ENCODE measurements at regions not wholly inside any gene's neighbourhood (a gene's known extent, or its start where the extent isn't known, plus 50 kb on each side); places are given as distances from the start of the nearest gene placed in this dataset.

DNA sequence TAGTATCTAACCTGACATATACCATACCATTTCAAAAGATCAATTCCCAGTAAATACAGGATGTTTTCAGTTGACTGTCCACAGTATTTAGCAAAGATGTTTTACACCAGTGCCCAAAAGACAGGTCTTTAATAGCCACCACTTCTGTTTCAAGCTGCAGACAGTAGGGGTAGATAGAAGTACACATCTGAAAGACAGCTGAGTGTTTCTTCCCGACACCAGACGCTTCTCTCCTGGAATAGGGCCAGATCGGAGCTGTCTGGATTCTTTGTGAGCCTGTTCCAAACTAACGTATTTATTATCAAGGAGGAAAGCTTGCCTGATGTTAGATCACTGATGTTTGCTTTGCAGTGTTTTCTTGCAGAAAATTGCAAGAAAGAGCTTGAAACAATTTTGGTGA is 136.1 kb upstream of the RBMS3 start:
- TF ChIP-seq, protein P1, sequence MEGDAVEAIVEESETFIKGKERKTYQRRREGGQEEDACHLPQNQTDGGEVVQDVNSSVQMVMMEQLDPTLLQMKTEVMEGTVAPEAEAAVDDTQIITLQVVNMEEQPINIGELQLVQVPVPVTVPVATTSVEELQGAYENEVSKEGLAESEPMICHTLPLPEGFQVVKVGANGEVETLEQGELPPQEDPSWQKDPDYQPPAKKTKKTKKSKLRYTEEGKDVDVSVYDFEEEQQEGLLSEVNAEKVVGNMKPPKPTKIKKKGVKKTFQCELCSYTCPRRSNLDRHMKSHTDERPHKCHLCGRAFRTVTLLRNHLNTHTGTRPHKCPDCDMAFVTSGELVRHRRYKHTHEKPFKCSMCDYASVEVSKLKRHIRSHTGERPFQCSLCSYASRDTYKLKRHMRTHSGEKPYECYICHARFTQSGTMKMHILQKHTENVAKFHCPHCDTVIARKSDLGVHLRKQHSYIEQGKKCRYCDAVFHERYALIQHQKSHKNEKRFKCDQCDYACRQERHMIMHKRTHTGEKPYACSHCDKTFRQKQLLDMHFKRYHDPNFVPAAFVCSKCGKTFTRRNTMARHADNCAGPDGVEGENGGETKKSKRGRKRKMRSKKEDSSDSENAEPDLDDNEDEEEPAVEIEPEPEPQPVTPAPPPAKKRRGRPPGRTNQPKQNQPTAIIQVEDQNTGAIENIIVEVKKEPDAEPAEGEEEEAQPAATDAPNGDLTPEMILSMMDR (conservative IDR thresholded peaks at IDR 0.05; ENCODE audit: low read depth, low read length): peak; percentile 48
- DNase-seq (ENCODE audit: low read depth): peak; percentile 15

DNA sequence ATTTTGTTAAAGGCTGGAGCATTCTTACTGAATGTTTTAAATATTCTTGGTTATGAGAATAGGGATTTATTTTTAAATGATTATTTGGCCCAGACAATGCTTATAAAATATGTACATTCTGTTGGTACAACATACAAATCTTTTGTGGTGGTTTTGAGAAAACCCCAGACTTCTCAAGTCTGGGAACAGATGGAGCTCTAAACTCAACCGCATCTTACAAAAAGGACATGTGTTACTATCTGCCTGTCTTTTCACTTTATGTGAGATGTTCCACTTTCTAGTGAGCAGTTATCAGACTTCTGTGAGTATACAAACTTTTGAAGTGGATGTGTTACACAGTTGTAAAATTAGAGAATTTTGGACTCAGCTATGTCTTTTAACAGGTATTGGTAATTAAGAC is 135.5 kb upstream of the RBMS3 start:
- TF ChIP-seq, protein P1 (conservative IDR thresholded peaks at IDR 0.05; ENCODE audit: low read depth, low read length): no peak
- no peak overlapping the region for H3K4me3 ChIP-seq (ENCODE audit: low read depth, low read length)
- no peak for DNase-seq (ENCODE audit: low read depth)

More for the DNA sequence above, 136.1 kb upstream of the RBMS3 start:
- no peak overlapping the region for H3K4me3 ChIP-seq (ENCODE audit: low read depth, low read length)

DNA sequence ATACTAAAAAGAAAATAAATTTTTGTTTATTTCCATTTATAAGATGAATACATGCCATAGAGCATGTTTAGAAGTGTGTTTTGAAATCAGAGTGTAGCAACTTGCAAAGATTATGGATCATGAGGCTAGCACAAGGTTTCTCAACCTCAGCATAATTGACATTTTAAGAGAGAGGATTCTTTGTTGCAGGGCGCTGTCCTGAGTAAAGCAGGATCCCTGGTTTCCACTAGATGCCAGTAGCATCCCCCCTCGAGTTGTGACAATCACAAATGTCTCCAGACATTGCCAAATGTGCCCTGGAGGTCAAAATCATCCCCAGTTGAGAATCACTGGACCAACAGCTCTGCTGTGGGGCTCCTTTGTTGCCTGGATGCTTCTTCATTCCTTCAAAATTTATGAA is 128.5 kb upstream of the RBMS3 start:
- TF ChIP-seq, protein P1 (conservative IDR thresholded peaks at IDR 0.05; ENCODE audit: low read depth, low read length): peak; percentile 42
- no peak overlapping the region for H3K4me3 ChIP-seq (ENCODE audit: low read depth, low read length)
- no peak for DNase-seq (ENCODE audit: low read depth)

DNA sequence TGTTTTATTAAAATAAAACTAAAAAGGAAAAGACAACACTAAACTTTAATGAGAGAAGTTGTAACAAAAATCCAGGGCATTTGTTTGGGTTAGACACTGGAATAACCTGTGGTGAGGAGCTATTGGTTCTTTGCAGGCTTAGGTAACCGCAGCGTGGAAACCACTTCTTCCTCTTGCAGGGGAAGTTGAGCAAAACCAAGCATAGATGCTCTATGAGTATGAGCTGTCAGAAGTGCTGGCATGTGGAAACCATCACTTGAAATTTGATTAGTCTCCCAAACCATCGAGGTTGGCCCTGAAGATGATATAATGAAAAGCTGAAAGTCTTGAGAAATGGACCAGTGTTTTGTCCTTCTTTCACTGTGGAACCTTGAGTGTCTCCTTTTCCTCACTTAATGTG is 127.1 kb upstream of the RBMS3 start:
- H3K4me3 ChIP-seq (ENCODE audit: low read depth, low read length): no peak overlapping the region
- TF ChIP-seq, protein P1 (conservative IDR thresholded peaks at IDR 0.05; ENCODE audit: low read depth, low read length): no peak
- DNase-seq (ENCODE audit: low read depth): no peak

DNA sequence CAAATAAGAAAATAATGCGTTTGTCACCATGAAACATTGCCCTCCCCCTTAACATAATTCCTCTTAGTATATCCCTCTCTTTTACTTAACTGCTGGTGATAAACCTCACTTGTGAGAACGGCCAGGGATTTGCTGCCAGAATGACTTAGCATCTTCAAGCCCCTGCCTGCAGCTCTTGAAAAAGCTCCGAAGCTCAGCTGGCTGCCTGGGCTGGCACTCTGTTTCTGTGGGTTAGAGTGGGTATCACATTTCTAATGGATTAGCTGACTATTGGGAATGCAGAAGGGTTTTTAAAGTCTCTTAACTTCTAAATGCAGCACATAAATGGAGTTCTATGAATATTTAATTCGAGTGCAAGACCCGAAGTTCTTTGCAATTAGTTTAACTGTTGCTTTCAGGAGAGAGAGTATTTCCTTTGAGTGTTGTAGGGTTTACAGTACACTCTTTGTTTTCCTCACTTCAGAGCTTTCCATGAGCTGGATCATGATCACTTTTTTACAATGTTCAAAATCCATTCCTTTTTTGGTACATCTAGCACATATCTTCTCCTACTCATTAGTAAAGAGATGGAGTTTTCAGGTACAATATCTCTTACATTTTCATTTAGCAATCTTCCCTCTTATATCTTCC is 124.7 kb upstream of the RBMS3 start:
- H3K4me3 ChIP-seq (ENCODE audit: low read depth, low read length): no peak overlapping the region
- no peak for DNase-seq (ENCODE audit: low read depth)
- TF ChIP-seq, protein P1 (conservative IDR thresholded peaks at IDR 0.05; ENCODE audit: low read depth, low read length): no peak

DNA sequence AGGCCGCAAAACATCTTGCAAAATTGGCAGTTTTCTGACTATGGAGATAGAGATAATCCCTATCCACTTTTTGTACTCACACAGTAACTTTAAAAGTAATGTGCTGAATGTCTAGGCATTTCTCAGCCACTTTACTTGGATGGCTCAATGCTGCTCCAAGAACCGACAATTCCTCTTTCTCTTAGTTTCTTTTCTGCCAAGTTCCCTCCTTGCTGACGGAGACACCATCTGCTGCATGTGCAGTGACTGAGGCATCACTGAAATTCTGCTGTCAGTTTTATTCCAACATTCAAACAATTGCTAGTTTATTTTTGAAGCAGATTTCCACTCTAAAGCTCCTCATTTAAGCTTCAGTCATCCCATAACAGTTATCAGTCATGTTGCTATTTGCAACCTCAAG is 116.0 kb upstream of the RBMS3 start:
- no peak for DNase-seq (ENCODE audit: low read depth)
- no peak overlapping the region for H3K4me3 ChIP-seq (ENCODE audit: low read depth, low read length)
- TF ChIP-seq, protein P1 (conservative IDR thresholded peaks at IDR 0.05; ENCODE audit: low read depth, low read length): no peak

DNA sequence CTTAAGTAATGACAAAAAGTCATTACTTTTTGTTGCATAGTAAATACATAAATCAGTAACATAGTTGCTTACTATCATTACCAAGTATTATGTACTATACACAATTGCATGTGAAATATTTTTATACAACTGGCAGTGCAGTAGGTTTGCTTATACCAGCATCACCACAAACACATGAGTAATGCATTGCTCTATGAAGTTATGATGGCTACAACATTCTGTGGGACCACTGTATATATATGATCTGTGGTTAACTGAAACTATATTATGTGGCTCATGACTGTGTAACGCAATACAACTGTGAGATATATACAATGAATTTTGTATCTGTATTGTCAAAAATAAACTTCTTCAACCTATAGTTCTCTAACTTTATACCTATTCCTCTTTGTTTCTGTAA is 113.7 kb upstream of the RBMS3 start:
- DNase-seq (ENCODE audit: low read depth): no peak
- TF ChIP-seq, protein P1 (conservative IDR thresholded peaks at IDR 0.05; ENCODE audit: low read depth, low read length): no peak
- no peak overlapping the region for H3K4me3 ChIP-seq (ENCODE audit: low read depth, low read length)

All from epithelial cell of proximal tubule (primary cell).